ENCODE measurements at regions not wholly inside any gene's neighbourhood (a gene's known extent, or its start where the extent isn't known, plus 50 kb on each side); places are given as distances from the start of the nearest gene placed in this dataset.

DNA sequence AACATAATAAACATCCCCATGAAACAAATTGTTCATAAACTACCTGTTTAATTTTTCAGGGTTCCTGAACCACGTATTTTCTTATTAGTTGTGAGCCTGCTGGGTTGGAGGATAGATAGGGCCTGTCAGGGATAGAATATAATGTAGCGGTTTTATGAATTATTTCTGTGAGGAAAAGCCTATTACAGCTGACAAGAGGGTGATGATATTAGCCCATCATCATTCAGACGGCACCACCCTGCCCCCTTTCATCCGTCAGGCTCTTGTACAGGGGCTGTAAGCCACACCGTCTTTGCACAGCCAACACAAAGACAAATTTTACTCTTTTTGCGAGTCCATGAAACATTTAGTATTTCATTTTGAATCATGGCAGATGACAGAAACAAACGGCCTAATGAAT is 335.3 kb upstream of the TMCO5A start:
- POLR2A ChIA-PET: no interaction called here
- CTCF ChIA-PET: no interaction called here
- no peak for DNase-seq
- Histone ChIP-seq H3K4me2 (no peak overlapping the region), H3K9ac (no peak overlapping the region), H3K27ac (ENCODE audit: low read depth in 2 of 2, low read length in 1 of 2) (no peak overlapping the region), H3K27me3 (ENCODE audit: insufficient read depth) (no peaks in the 10 kb centered on the region), H2AFZ (ENCODE audit: low read depth) (no peak overlapping the region), H3K36me3 (replicated peaks in 1 of 2; ENCODE audit: control insufficient read depth in 1 of 2, insufficient read depth in 2 of 2, low read length in 1 of 2) (no peaks in the 10 kb centered on the region), H3K9me3 (no peaks in the 10 kb centered on the region), H3K79me2 (ENCODE audit: insufficient read depth) (no peaks in the 10 kb centered on the region), H3K4me1 (ENCODE audit: control insufficient read depth in 1 of 2, insufficient read depth in 2 of 2, low read depth in 1 of 2, low read length in 1 of 2) (peaks cover 0 to 2% of the 10 kb centered on the region in 2 experiments; a peak in 1 of 4 replicates), H4K20me1 (ENCODE audit: insufficient read depth) (no peaks in the 10 kb centered on the region), H3F3A (replicated peaks; ENCODE audit: insufficient read depth) (no peaks in the 10 kb centered on the region), H3K9me2 (no peaks in the 10 kb centered on the region), H3K4me3 (ENCODE audit: low read depth in 2 of 2, low read length in 1 of 2) (no peak overlapping the region)
- TF ChIP-seq FOXJ3 (CRISPR knock-in tag; IDR thresholded peaks at IDR 0.05) (no peak), SMC3 (IDR thresholded peaks at IDR 0.05; ENCODE audit: low read depth, low read length) (no peak), GABPA (IDR thresholded peaks at IDR 0.05; ENCODE audit: low read depth) (no peak), RAD21 (IDR thresholded peaks at IDR 0.05; ENCODE audit: low read length) (no peak), MXI1 (IDR thresholded peaks at IDR 0.05; ENCODE audit: low read depth, low read length) (no peak), NFIC (IDR thresholded peaks at IDR 0.05; ENCODE audit: borderline replicate concordance) (no peak)
- 74% methylated on average over 7 of the region's 7 CpGs for WGBS (ENCODE audit: low lambda C conversion rate)

DNA sequence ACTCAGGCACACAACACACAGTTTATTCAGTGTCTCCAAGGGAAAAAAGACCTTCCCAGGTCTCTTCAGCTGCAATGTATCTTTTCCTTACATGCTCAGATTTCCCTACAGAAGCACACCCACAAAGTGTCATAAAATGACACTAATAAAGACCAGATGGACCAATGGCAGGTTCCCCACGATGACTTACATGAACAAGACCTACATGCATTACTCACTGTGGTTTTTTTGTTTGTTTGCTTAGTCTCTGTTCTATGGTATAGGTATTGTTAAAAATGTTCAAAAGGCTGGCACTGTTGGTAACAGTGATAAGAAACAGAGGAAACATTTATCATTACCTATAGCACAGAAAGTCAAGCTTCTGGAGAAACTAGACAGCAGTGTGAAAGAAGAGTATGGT is 318.2 kb upstream of the TMCO5A start:
- no peak overlapping the region for H3K9ac ChIP-seq
- no peak overlapping the region for H3K4me2 ChIP-seq
- no peaks in the 10 kb centered on the region for H3K27me3 ChIP-seq (ENCODE audit: insufficient read depth)
- no peaks in the 10 kb centered on the region for H3K4me1 ChIP-seq (ENCODE audit: control insufficient read depth in 1 of 2, insufficient read depth in 2 of 2, low read depth in 1 of 2, low read length in 1 of 2)
- DNase-seq: no peak
- no peaks in the 10 kb centered on the region for H3K9me3 ChIP-seq
- TF ChIP-seq EZH2phosphoT487 (IDR thresholded peaks at IDR 0.05; ENCODE audit: borderline replicate concordance, low read depth) (no peak), FOXM1 (IDR thresholded peaks at IDR 0.05; ENCODE audit: low read depth) (no peak), SMC3 (IDR thresholded peaks at IDR 0.05; ENCODE audit: low read depth, low read length) (no peak), SIN3A (IDR thresholded peaks at IDR 0.05; ENCODE audit: borderline replicate concordance, low read depth, low read length) (no peak), ELF1 (IDR thresholded peaks at IDR 0.05) (no peak), RCOR1 (IDR thresholded peaks at IDR 0.05; ENCODE audit: low read length) (no peak), NFIC (IDR thresholded peaks at IDR 0.05; ENCODE audit: borderline replicate concordance) (no peak), TAF1 (IDR thresholded peaks at IDR 0.05; ENCODE audit: borderline replicate concordance, low read depth, low read length) (no peak), GATA2 (CRISPR knock-in tag; IDR thresholded peaks at IDR 0.05) (no peak), POLR2AphosphoS5 (IDR thresholded peaks at IDR 0.05; ENCODE audit: low read depth, low read length) (no peak)
- TF ChIP-seq, protein P1, sequence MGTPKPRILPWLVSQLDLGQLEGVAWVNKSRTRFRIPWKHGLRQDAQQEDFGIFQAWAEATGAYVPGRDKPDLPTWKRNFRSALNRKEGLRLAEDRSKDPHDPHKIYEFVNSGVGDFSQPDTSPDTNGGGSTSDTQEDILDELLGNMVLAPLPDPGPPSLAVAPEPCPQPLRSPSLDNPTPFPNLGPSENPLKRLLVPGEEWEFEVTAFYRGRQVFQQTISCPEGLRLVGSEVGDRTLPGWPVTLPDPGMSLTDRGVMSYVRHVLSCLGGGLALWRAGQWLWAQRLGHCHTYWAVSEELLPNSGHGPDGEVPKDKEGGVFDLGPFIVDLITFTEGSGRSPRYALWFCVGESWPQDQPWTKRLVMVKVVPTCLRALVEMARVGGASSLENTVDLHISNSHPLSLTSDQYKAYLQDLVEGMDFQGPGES (IDR thresholded peaks at IDR 0.05; ENCODE audit: low read depth, low read length): no peak
- TF ChIP-seq, protein P2, sequence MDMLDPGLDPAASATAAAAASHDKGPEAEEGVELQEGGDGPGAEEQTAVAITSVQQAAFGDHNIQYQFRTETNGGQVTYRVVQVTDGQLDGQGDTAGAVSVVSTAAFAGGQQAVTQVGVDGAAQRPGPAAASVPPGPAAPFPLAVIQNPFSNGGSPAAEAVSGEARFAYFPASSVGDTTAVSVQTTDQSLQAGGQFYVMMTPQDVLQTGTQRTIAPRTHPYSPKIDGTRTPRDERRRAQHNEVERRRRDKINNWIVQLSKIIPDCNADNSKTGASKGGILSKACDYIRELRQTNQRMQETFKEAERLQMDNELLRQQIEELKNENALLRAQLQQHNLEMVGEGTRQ (IDR thresholded peaks at IDR 0.05; ENCODE audit: borderline replicate concordance, low read depth, low read length): no peak
- H2AFZ ChIP-seq (ENCODE audit: low read depth): no peak overlapping the region
- peaks cover 11% of the 10 kb centered on the region for H3F3A ChIP-seq (replicated peaks; ENCODE audit: insufficient read depth)
- no peaks in the 10 kb centered on the region for H3K79me2 ChIP-seq (ENCODE audit: insufficient read depth)
- WGBS (ENCODE audit: low lambda C conversion rate): 4% methylated on average over 1 of the region's 1 CpG
- no peaks in the 10 kb centered on the region for H3K36me3 ChIP-seq (replicated peaks in 1 of 2; ENCODE audit: control insufficient read depth in 1 of 2, insufficient read depth in 2 of 2, low read length in 1 of 2)
- no peaks in the 10 kb centered on the region for H3K9me2 ChIP-seq
- H4K20me1 ChIP-seq (ENCODE audit: insufficient read depth): no peaks in the 10 kb centered on the region
- ChIA-PET POLR2A (no interaction called here), CTCF (interaction anchor here (0.7 kb wide), 1 partner anchor 11 kb away, joined by 3 read pairs; no protein-coding TSS in a partner anchor)
- no peak overlapping the region for H3K4me3 ChIP-seq (ENCODE audit: low read depth in 2 of 2, low read length in 1 of 2)
- H3K27ac ChIP-seq (ENCODE audit: low read depth in 2 of 2, low read length in 1 of 2): no peak overlapping the region

Data from SK-N-SH (cell line).